ENCODE measurements at regions not wholly inside any gene's neighbourhood (a gene's known extent, or its start where the extent isn't known, plus 50 kb on each side); places are given as distances from the start of the nearest gene placed in this dataset.

GRCh38 chr6:22436134-22436533 is 133.2 kb upstream of the HDGFL1 start:
- intact Hi-C loops (cut with micrococcal nuclease) = no loop called here
- H3K79me2 ChIP-seq (ENCODE audit: insufficient read depth, low read length) = no peaks in the 10 kb centered on the region
- H2AFZ ChIP-seq (ENCODE audit: low read depth, low read length, poor library complexity, severe bottlenecking) = no peak overlapping the region
- H3K4me3 ChIP-seq (replicated peaks in 1 of 2; ENCODE audit: low read depth in 1 of 2, low read length in 2 of 2) = no peak overlapping the region
- H3K9ac ChIP-seq (ENCODE audit: low read length) = no peak overlapping the region
- CTCF ChIA-PET = no interaction called here
- no peaks in the 10 kb centered on the region for H3K9me3 ChIP-seq (ENCODE audit: control insufficient read depth in 1 of 2, insufficient read depth in 1 of 2, low read depth in 1 of 2, low read length in 2 of 2)
- H3K36me3 ChIP-seq (ENCODE audit: control insufficient read depth in 1 of 2, insufficient read depth in 2 of 2, low read length in 2 of 2) = no peaks in the 10 kb centered on the region
- ATAC-seq (no peak), DNase-seq (ENCODE audit: low read depth, low spot score) (no peak)
- BruUV-seq (replicated peaks) = no TSS peak
- H4K20me1 ChIP-seq (ENCODE audit: insufficient read depth) = no peaks in the 10 kb centered on the region
- RAD21 ChIA-PET (ENCODE audit: low non-redundant PET in 1 of 2, low total read pairs in 2 of 2, uncharacterized antibody in 2 of 2, unreplicated experiment in 2 of 2) = no interaction called here
- no peaks in the 10 kb centered on the region for H3K4me1 ChIP-seq (ENCODE audit: control insufficient read depth in 1 of 2, insufficient read depth in 2 of 2, low read length in 2 of 2)
- TF ChIP-seq MAX (IDR thresholded peaks at IDR 0.05) = no peak
- no peak for TF ChIP-seq SRF (IDR thresholded peaks at IDR 0.05; ENCODE audit: low read depth)
- no peak for TF ChIP-seq RAD21 (IDR thresholded peaks at IDR 0.05; ENCODE audit: low read depth)
- TF ChIP-seq TCF7L2 (IDR thresholded peaks at IDR 0.05; ENCODE audit: borderline replicate concordance, extremely low read depth, insufficient read depth, insufficient read length) = no peak
- no peak for TF ChIP-seq CBX3 (IDR thresholded peaks at IDR 0.05; ENCODE audit: low read depth)
- no peak for TF ChIP-seq REST (IDR thresholded peaks at IDR 0.05; ENCODE audit: low read depth)
- TF ChIP-seq, protein P1, sequence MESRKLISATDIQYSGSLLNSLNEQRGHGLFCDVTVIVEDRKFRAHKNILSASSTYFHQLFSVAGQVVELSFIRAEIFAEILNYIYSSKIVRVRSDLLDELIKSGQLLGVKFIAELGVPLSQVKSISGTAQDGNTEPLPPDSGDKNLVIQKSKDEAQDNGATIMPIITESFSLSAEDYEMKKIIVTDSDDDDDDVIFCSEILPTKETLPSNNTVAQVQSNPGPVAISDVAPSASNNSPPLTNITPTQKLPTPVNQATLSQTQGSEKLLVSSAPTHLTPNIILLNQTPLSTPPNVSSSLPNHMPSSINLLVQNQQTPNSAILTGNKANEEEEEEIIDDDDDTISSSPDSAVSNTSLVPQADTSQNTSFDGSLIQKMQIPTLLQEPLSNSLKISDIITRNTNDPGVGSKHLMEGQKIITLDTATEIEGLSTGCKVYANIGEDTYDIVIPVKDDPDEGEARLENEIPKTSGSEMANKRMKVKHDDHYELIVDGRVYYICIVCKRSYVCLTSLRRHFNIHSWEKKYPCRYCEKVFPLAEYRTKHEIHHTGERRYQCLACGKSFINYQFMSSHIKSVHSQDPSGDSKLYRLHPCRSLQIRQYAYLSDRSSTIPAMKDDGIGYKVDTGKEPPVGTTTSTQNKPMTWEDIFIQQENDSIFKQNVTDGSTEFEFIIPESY (IDR thresholded peaks at IDR 0.05; ENCODE audit: extremely low read depth, insufficient replicate concordance, low read length) = no peak
- no peak for TF ChIP-seq POLR2A (IDR thresholded peaks at IDR 0.05; ENCODE audit: borderline replicate concordance, extremely low read depth, insufficient read depth, insufficient read length)
- no peak for TF ChIP-seq EGR1 (IDR thresholded peaks at IDR 0.05; ENCODE audit: low read depth)
- TF ChIP-seq CTCF (IDR thresholded peaks at IDR 0.05 in 2 of 3, conservative IDR thresholded peaks at IDR 0.05 in 1 of 3; ENCODE audit: borderline replicate concordance in 1 of 3, insufficient read depth in 1 of 3, low read depth in 2 of 3, low read length in 2 of 3) = no peak
- no peak for TF ChIP-seq FOSL1 (IDR thresholded peaks at IDR 0.05; ENCODE audit: low read depth)
- no peak for TF ChIP-seq ATF3 (IDR thresholded peaks at IDR 0.05)
- no peak for TF ChIP-seq POLR2AphosphoS5 (IDR thresholded peaks at IDR 0.05; ENCODE audit: low read depth, low read length)
- TF ChIP-seq SP1 (IDR thresholded peaks at IDR 0.05; ENCODE audit: low read depth) = no peak
- no peak for TF ChIP-seq CEBPB (IDR thresholded peaks at IDR 0.05; ENCODE audit: low read depth)
- no peak for TF ChIP-seq ELF1 (IDR thresholded peaks at IDR 0.05; ENCODE audit: borderline replicate concordance, low read depth)
- no peak overlapping the region for H3K4me2 ChIP-seq (ENCODE audit: low read length)
- no peak overlapping the region for H3K27ac ChIP-seq (ENCODE audit: low read depth, low read length)
- H3K9me2 ChIP-seq (ENCODE audit: insufficient read depth) = no peaks in the 10 kb centered on the region
- H3K27me3 ChIP-seq (ENCODE audit: insufficient read depth, low read length) = no peaks in the 10 kb centered on the region
- POLR2A ChIA-PET = no interaction called here

All from HCT116 (cell line).